CD4-positive, CD25-positive, alpha-beta regulatory T cell (primary cell): ENCODE measurements at regions not wholly inside any gene's neighbourhood (a gene's known extent, or its start where the extent isn't known, plus 50 kb on each side); places are given as distances from the start of the nearest gene placed in this dataset.

Experiments
- ATAC-seq, 2 donors: fragments of 150-1000 bp; cut with Tn5 transposase; one replicate each; pipeline ENCODE4 v1.10.0; 2021; ENCODE audit warnings: low read depth in 2 of 2, moderate number of reproducible peaks in 2 of 2, moderate library complexity in 1 of 2
- DNase-seq, 3 donors: peaks; one replicate each; pipeline versions ENCODE4 v3.0.0 to v3.0.0-alpha.2; 2012 to 2022; ENCODE audit warnings: mixed read lengths in 1 of 3
- H3K27ac ChIP-seq: one replicate; pipeline ENCODE4 v1.7.0; 2013; ENCODE audit warnings: mild to moderate bottlenecking, low read length; ENCODE audit not compliant: insufficient read depth, poor library complexity, severe bottlenecking
- H3K27me3 ChIP-seq: one replicate; pipeline ENCODE4 v1.7.0; 2013; ENCODE audit warnings: low read length; ENCODE audit not compliant: control insufficient read depth, insufficient read depth
- H3K36me3 ChIP-seq: one replicate; pipeline ENCODE4 v1.7.0; 2013; ENCODE audit warnings: mild to moderate bottlenecking, low read length, moderate library complexity; ENCODE audit not compliant: control insufficient read depth, insufficient read depth
- H3K4me1 ChIP-seq: 2 replicates; pipeline ENCODE4 v1.7.0; 2013; ENCODE audit warnings: mild to moderate bottlenecking, low read length; ENCODE audit not compliant: insufficient read depth, control insufficient read depth, poor library complexity, severe bottlenecking
- H3K4me3 ChIP-seq: one replicate; pipeline ENCODE4 v1.7.0; 2013; ENCODE audit warnings: low read depth, mild to moderate bottlenecking, low read length, moderate library complexity
- H3K9me3 ChIP-seq, 2 experiments: 1 replicate in 1 of 2; 2 replicates in 1 of 2; pipeline ENCODE4 v1.7.0; 2013; ENCODE audit warnings: low read length in 2 of 2, mild to moderate bottlenecking in 1 of 2, moderate library complexity in 1 of 2; ENCODE audit not compliant: control insufficient read depth in 2 of 2
- H3K27ac Mint-ChIP-seq, 3 donors: one replicate each; pipeline ENCODE4 v1.8.0; 2020 to 2022; ENCODE audit warnings: mild to moderate bottlenecking in 3 of 3, mixed read lengths in 3 of 3, moderate library complexity in 2 of 3
- H3K27me3 Mint-ChIP-seq: one replicate; pipeline ENCODE4 v1.8.0; 2022; ENCODE audit warnings: mild to moderate bottlenecking, mixed read lengths
- H3K36me3 Mint-ChIP-seq: one replicate; pipeline ENCODE4 v1.8.0; 2020; ENCODE audit warnings: mixed read lengths
- H3K4me1 Mint-ChIP-seq, 4 donors: one replicate each; pipeline ENCODE4 v1.8.0; 2020 to 2022; ENCODE audit warnings: mixed read lengths in 4 of 4, mild to moderate bottlenecking in 1 of 4
- H3K4me3 Mint-ChIP-seq, 4 donors: one replicate each; pipeline ENCODE4 v1.8.0; 2020 to 2022; ENCODE audit warnings: mild to moderate bottlenecking in 4 of 4, mixed read lengths in 4 of 4, moderate library complexity in 3 of 4
- H3K9me3 Mint-ChIP-seq, 7 donors: one replicate each; pipeline ENCODE4 v1.8.0; 2020 to 2022; ENCODE audit warnings: mixed read lengths in 7 of 7, mild to moderate bottlenecking in 3 of 7, moderate library complexity in 2 of 7

DNA sequence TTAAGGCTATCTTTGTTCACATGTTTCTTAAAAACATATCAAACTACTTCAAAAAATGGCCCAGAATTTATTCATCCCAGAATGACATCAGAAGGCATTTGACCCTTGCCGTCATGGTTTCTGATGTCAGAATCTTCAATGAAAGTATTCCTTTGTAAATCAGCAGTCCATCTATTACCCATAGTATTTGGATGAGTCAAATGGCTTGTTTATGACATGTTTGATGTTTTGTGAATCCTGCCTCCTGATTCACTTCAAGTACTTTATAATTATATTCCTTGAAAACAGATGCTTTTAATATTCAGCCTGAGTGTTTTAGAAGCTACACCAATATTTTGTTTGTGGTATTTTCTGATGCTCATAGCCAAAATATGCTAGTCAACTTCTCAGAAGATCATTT, 200.8 kb upstream of the MEF2C start:
- no peak for ATAC-seq
- Mint-ChIP-seq H3K27ac (no peak overlapping the region), H3K4me3 (no peak overlapping the region), H3K9me3 (peaks cover 0 to 4% (median 2%) of the 10 kb centered on the region in 7 donors), H3K27me3 (no peaks in the 10 kb centered on the region), H3K36me3 (no peaks in the 10 kb centered on the region), H3K4me1 (no peaks in the 10 kb centered on the region)
- H3K9me3 ChIP-seq, result no peaks in the 10 kb centered on the region
- no peaks in the 10 kb centered on the region for H3K4me1 ChIP-seq
- no peak overlapping the region for H3K27ac ChIP-seq
- H3K4me3 ChIP-seq, result no peak overlapping the region
- H3K27me3 ChIP-seq, result no peaks in the 10 kb centered on the region
- no peak for DNase-seq
- H3K36me3 ChIP-seq, result no peaks in the 10 kb centered on the region

DNA sequence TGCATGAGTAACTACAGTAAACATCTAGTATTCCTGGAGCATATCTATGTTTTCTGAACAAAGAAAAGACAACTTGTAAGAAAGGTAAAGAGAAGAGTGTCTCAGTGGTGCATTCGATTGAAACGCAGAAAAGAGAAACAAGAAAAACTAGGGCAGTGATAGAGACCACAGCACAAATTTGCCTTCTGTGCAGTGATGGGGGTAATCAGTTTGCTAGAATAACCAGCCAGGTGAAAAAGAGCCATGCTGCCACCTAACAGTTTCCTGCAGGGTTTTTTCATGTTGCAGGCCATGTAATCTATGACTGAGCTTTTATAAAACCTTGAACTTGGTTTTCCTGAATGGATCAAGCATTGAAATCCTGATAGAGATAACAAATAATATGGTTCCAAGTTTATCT, 198.4 kb upstream of the MEF2C start:
- Mint-ChIP-seq H3K27me3 (no peaks in the 10 kb centered on the region), H3K4me3 (no peak overlapping the region), H3K4me1 (no peaks in the 10 kb centered on the region), H3K36me3 (no peaks in the 10 kb centered on the region), H3K9me3 (peaks cover 0 to 4% (median 0%) of the 10 kb centered on the region in 7 donors), H3K27ac (no peak overlapping the region)
- no peaks in the 10 kb centered on the region for H3K4me1 ChIP-seq
- no peak overlapping the region for H3K27ac ChIP-seq
- DNase-seq, result no peak
- H3K4me3 ChIP-seq, result no peak overlapping the region
- ATAC-seq, result no peak
- H3K36me3 ChIP-seq, result no peaks in the 10 kb centered on the region
- no peaks in the 10 kb centered on the region for H3K9me3 ChIP-seq
- H3K27me3 ChIP-seq, result no peaks in the 10 kb centered on the region

DNA sequence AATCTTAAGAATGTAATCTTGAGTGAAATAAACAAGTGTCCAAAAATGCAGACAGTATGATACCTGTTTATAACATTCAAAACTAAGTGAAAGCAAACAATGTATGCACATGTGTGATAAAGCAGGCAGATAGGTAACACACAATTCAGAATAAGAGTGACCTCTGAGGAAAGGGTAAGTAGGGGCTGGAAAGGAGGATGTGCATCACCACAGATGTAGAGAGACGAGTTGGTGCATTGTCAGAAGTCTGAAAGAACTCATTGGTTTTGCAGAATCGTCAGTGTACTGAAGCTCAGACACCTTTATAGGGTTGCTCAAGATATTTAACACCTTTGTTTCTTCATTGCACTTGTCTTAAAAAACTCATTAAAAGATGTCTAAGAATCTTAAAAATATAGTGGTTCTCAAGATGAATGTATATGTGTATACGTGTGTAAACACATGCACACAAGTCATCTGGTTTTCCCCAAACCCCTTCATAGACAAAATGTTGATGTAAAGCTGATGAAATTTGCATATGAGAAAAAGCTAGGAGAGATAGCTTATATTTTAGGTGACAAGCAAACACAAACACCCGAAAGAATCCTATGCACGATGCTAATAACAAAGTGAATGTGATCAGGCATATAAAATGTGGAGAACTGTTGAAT, 197.6 kb upstream of the MEF2C start:
- no peaks in the 10 kb centered on the region for H3K27me3 Mint-ChIP-seq
- H3K9me3 Mint-ChIP-seq, result peaks cover 0 to 6% (median 0%) of the 10 kb centered on the region in 7 donors
- no peak overlapping the region for H3K4me3 Mint-ChIP-seq
- Histone ChIP-seq H3K27me3 (no peaks in the 10 kb centered on the region), H3K9me3 (no peaks in the 10 kb centered on the region), H3K36me3 (no peaks in the 10 kb centered on the region), H3K4me3 (no peak overlapping the region), H3K27ac (no peak overlapping the region), H3K4me1 (no peaks in the 10 kb centered on the region)
- H3K4me1 Mint-ChIP-seq, result no peaks in the 10 kb centered on the region
- no peak overlapping the region for H3K27ac Mint-ChIP-seq
- H3K36me3 Mint-ChIP-seq, result no peaks in the 10 kb centered on the region
- DNase-seq (no peak), ATAC-seq (no peak)

DNA sequence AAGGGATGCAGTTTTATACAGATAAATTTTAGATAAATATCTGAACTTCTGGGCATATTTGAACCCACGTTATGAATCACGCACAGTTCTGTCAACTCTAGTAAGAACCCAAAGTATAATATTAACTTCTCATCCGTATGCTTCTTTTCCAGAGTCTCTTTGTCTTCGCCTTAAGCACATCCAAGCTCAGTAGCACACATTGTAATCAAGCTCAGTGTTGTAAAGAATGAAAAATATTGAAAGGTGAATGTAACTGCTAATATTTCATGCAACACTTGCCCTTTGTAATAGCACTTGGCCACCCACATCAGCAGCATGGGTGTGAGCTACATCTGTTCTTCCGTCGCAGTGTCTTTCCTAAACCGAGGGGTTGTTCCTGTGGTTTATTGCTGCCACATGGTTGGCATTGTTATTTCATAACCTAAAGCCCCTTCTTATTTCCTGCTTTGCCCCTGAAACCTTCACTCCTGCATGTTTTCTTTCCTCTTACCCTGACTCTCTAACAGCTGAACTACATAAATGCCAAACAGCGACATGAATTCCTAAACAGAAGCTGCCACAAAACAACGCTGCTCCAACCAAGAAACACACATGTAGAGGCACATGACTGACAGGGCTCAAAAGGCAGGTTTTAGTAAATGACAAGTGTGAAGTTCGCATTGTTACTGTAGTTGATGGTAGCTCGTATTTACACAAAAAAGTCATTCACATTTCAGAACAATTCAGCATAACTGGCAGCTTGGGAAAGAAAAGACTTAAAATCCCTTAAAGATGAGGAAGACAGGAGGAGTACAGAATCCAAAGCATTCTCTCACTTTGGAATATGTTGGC, 190.1 kb upstream of the MEF2C start:
- Histone ChIP-seq H3K27me3 (no peaks in the 10 kb centered on the region), H3K9me3 (no peaks in the 10 kb centered on the region), H3K27ac (no peak overlapping the region), H3K4me3 (no peak overlapping the region), H3K4me1 (no peaks in the 10 kb centered on the region), H3K36me3 (no peaks in the 10 kb centered on the region)
- Mint-ChIP-seq H3K27me3 (no peaks in the 10 kb centered on the region), H3K4me1 (peaks cover 0 to 4% (median 0%) of the 10 kb centered on the region in 4 donors), H3K27ac (peak overlapping the region in 1 of 3 donors; percentile 80), H3K36me3 (no peaks in the 10 kb centered on the region), H3K4me3 (no peak overlapping the region), H3K9me3 (peaks cover 0 to 2% (median 0%) of the 10 kb centered on the region in 7 donors)
- DNase-seq (no peak), ATAC-seq (no peak)

DNA sequence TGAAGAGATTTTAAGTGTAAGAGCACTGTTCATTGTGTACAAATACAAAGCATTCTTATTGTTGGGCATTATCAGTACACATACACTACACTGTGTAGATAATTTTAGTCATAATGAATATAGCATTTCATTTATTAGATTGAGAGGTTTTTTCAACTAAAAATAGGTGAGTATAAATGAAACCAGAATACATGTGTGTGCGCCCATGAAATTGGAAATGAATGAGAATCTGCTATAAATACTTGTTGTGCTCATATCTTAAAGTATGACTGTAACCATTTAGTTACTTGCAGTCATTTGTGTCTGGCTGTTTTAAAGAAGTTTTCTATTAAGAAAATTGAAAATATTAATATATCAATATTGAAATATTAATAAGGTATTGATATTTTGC, 189.0 kb upstream of the MEF2C start:
- H3K27me3 ChIP-seq, result no peaks in the 10 kb centered on the region
- peak overlapping the region in 1 of 3 donors; percentile 23 for H3K27ac Mint-ChIP-seq
- H3K9me3 ChIP-seq, result no peaks in the 10 kb centered on the region
- no peak overlapping the region for H3K27ac ChIP-seq
- H3K36me3 Mint-ChIP-seq, result no peaks in the 10 kb centered on the region
- ATAC-seq (no peak), DNase-seq (no peak)
- no peaks in the 10 kb centered on the region for H3K4me1 ChIP-seq
- peaks cover 0 to 4% (median 0%) of the 10 kb centered on the region in 4 donors for H3K4me1 Mint-ChIP-seq
- H3K4me3 ChIP-seq, result no peak overlapping the region
- no peaks in the 10 kb centered on the region for H3K27me3 Mint-ChIP-seq
- H3K36me3 ChIP-seq, result no peaks in the 10 kb centered on the region
- H3K4me3 Mint-ChIP-seq, result no peak overlapping the region
- peaks cover 0 to 2% (median 0%) of the 10 kb centered on the region in 7 donors for H3K9me3 Mint-ChIP-seq

DNA sequence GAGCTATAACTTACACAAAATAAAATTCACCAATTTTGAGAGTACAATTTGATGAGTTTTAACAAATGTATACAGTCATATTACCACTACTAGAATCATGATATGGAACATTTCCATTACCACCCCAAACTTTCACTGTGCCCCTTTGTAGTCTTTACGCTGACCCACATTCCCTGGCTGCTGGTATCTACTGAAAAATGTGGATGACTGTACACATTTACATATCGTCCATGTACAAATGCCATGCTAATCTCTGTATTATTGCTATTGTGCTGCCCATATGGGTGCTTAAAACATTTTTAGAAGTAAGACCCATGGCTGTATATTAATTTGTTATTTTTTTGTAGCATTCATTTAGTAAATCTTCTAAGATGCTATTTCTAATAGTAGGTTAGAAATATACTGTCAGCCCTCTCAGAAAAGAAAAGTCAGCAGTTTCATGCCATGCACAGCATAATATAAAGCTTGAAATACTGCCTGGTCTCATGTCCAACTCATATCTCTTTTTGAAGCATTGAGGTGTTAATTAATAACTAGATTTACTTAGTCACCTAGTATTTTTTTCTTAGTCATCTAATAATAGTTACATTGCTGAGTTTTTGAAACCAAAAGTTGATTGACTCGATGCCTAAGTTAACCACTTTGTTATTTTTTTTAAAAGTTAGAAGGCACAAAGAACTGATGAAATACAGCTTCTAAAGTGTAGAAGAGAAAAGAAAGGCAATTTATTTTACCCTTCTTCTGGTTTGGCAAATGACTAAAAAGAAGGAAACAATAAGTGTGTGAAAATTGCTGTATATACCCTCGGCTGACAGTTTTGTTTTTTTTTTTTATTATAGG, 188.3 kb upstream of the MEF2C start:
- H3K4me1 ChIP-seq, result no peaks in the 10 kb centered on the region
- H3K9me3 Mint-ChIP-seq, result peaks cover 0 to 2% (median 0%) of the 10 kb centered on the region in 7 donors
- no peak for ATAC-seq
- H3K27me3 ChIP-seq, result no peaks in the 10 kb centered on the region
- no peak overlapping the region for H3K27ac ChIP-seq
- peak overlapping the region in 1 of 3 donors; percentile 23 for H3K27ac Mint-ChIP-seq
- H3K36me3 ChIP-seq, result no peaks in the 10 kb centered on the region
- peaks cover 0 to 4% (median 0%) of the 10 kb centered on the region in 4 donors for H3K4me1 Mint-ChIP-seq
- peak overlapping the region in 1 of 4 donors; percentile 43 for H3K4me3 Mint-ChIP-seq
- no peaks in the 10 kb centered on the region for H3K36me3 Mint-ChIP-seq
- H3K27me3 Mint-ChIP-seq, result no peaks in the 10 kb centered on the region
- no peak overlapping the region for H3K4me3 ChIP-seq
- no peak for DNase-seq
- H3K9me3 ChIP-seq, result no peaks in the 10 kb centered on the region

DNA sequence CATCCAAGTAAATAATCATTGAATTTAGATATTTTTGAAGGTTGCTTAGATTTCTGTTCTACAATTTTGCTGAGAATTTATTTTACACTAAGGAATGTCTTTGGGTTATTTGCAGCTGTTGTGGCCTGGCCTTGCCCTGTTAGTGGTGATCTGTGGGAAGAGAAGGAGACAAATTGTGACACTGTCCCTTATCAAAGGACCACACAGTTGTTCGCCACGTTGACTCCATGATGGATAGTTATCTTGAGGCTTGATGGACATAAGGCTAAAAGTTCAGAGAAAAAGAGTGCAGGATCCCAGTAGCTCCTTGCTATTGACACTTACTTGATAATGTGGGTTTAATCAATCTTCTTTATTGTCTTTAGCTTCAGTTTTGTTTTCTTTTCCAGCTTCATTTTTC, 186.6 kb upstream of the MEF2C start:
- Histone ChIP-seq H3K27me3 (no peaks in the 10 kb centered on the region), H3K4me1 (no peaks in the 10 kb centered on the region), H3K27ac (no peak overlapping the region), H3K9me3 (no peaks in the 10 kb centered on the region), H3K4me3 (no peak overlapping the region), H3K36me3 (no peaks in the 10 kb centered on the region)
- Mint-ChIP-seq H3K4me1 (peaks cover 0 to 4% (median 0%) of the 10 kb centered on the region in 4 donors), H3K9me3 (peaks cover 0 to 1% (median 0%) of the 10 kb centered on the region in 7 donors), H3K4me3 (no peak overlapping the region), H3K27ac (no peak overlapping the region), H3K36me3 (no peaks in the 10 kb centered on the region), H3K27me3 (no peaks in the 10 kb centered on the region)
- DNase-seq (no peak), ATAC-seq (no peak)
